HG02884 (cell line): ENCODE measurements at regions not wholly inside any gene's neighbourhood (a gene's known extent, or its start where the extent isn't known, plus 50 kb on each side); places are given as distances from the start of the nearest gene placed in this dataset.

Source experiments
- ATAC-seq: cut with Tn5 transposase; IDR thresholded peaks from one replicate; pipeline ENCODE4 v1.9.1; 2021; ENCODE audit warnings: mild to moderate bottlenecking, moderate library complexity; ENCODE audit not compliant: unreplicated experiment

- ATAC-seq, result no peak
Measured at GRCh38 chrX:68998716-68999115, 166.5 kb downstream of the PJA1 start.

GRCh38 chrX:68997911-68998310, 167.3 kb downstream of the PJA1 start:
- no peak for ATAC-seq

- ATAC-seq, result no peak
Measured at GRCh38 chrX:68997511-68997910, 167.7 kb downstream of the PJA1 start.

- no peak for ATAC-seq
Measured at GRCh38 chrX:68995780-68996551, 167.1 kb downstream of the EFNB1 start.

- ATAC-seq, result no peak
Measured at GRCh38 chrX:68995386-68995779, 166.6 kb downstream of the EFNB1 start.

- no peak for ATAC-seq
Measured at GRCh38 chrX:68994891-68995255, 166.1 kb downstream of the EFNB1 start.

GRCh38 chrX:68994135-68994890, 165.5 kb downstream of the EFNB1 start:
- no peak for ATAC-seq

- ATAC-seq, result no peak
Measured at GRCh38 chrX:68992821-68993397, 164.1 kb downstream of the EFNB1 start.

GRCh38 chrX:68991691-68992345, 163.0 kb downstream of the EFNB1 start:
- ATAC-seq, result no peak

- no peak for ATAC-seq
Measured at GRCh38 chrX:68990948-68991347, 162.1 kb downstream of the EFNB1 start.

GRCh38 chrX:68989865-68990606, 161.2 kb downstream of the EFNB1 start:
- ATAC-seq, result no peak

GRCh38 chrX:68989456-68989855, 160.6 kb downstream of the EFNB1 start:
- ATAC-seq, result no peak

GRCh38 chrX:68988865-68989264, 160.0 kb downstream of the EFNB1 start:
- no peak for ATAC-seq

GRCh38 chrX:68985135-68985755, 156.4 kb downstream of the EFNB1 start:
- no peak for ATAC-seq

GRCh38 chrX:68983004-68983857, 154.4 kb downstream of the EFNB1 start:
- no peak for ATAC-seq

- no peak for ATAC-seq
Measured at GRCh38 chrX:68982476-68982875, 153.7 kb downstream of the EFNB1 start.

GRCh38 chrX:68980906-68981616, 152.2 kb downstream of the EFNB1 start:
- no peak for ATAC-seq

GRCh38 chrX:68978655-68979054, 149.8 kb downstream of the EFNB1 start:
- ATAC-seq, result no peak

- no peak for ATAC-seq
Measured at GRCh38 chrX:68978255-68978654, 149.4 kb downstream of the EFNB1 start.
